ENCODE measurements at regions not wholly inside any gene's neighbourhood (a gene's known extent, or its start where the extent isn't known, plus 50 kb on each side); places are given as distances from the start of the nearest gene placed in this dataset.
"Not testable (repeated sequence)": the region's sequence is repeated elsewhere in the genome, so short reads cannot be mapped to it uniquely, and the experiment has no call there.

DNA sequence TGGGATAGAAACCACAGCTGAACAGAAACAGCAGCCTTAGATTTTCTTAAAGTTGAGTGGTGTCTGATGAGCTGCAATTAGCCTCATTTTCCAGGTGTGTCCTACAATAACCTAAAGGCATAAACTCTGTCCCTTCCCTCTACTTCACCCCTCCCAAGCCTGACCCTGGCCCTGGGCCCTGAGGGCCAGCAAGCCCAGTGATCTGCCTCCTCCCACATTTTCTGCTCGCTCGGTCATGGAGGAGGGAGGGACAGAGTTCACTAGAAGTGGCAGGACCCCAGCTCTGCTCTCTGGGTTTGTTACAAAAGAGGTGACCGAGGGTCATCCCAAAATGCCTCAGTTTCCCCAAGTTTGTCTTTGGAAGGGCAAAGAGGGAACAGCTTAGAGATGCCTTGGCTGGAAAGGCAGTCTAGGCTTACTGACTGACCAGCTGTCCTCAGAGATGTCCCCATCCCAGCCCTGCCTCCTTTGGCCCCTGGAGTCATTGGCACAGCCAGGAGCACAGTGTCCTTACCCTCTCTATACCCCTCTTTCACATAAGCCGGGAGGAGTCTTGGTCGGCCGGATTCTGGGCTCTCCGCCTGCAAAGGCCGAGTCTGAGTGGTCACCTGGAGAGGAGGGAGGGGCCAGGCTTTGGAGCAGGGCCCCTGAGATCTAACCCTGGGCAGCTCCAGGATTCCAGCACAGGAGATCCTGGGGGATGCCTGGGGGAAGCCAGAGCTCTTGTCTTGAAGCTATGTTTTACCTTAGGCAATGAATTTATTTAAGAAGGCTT, 172.7 kb downstream of the PTPRU start:
- Mint-ChIP-seq H3K27me3 (ENCODE audit: low read depth) (peaks cover 27% of the 10 kb centered on the region), H3K36me3 (ENCODE audit: low read depth) (no peaks in the 10 kb centered on the region), H3K9me3 (ENCODE audit: low read depth) (peaks cover 3% of the 10 kb centered on the region), H3K27ac (ENCODE audit: unreplicated experiment) (no peak overlapping the region), H3K4me3 (ENCODE audit: unreplicated experiment) (no peak overlapping the region), H3K4me1 (ENCODE audit: low read depth) (no peaks in the 10 kb centered on the region)
- no peak for DNase-seq (ENCODE audit: low spot score)
- TF ChIP-seq CTCF (IDR thresholded peaks at IDR 0.05), result no peak

DNA sequence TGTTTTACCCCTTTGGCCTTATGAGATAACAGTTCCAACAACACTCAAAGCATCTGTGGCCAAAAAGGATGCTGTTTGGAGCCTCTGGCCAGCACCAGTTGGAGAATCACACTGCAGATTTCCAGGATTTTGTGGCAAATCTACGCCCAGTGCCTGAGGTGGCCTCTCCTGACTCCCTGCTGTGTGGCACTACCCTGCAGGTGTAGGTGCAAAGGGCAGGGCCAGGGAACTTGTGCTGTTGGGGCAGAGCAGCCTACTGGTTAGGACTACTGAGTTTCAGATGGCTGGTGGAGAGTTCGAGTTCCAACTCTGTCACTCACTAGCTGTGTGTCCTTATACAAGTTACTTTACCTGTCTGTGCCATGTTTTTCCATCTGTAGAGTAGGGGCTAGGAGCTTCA, 170.5 kb downstream of the PTPRU start:
- H3K9me3 Mint-ChIP-seq (ENCODE audit: low read depth), result peaks cover 3% of the 10 kb centered on the region
- H3K36me3 Mint-ChIP-seq (ENCODE audit: low read depth), result no peaks in the 10 kb centered on the region
- no peak for DNase-seq (ENCODE audit: low spot score)
- TF ChIP-seq CTCF (IDR thresholded peaks at IDR 0.05), result no peak
- H3K27me3 Mint-ChIP-seq (ENCODE audit: low read depth), result peaks cover 35% of the 10 kb centered on the region
- no peaks in the 10 kb centered on the region for H3K4me1 Mint-ChIP-seq (ENCODE audit: low read depth)
- no peak overlapping the region for H3K4me3 Mint-ChIP-seq (ENCODE audit: unreplicated experiment)
- H3K27ac Mint-ChIP-seq (ENCODE audit: unreplicated experiment), result no peak overlapping the region

DNA sequence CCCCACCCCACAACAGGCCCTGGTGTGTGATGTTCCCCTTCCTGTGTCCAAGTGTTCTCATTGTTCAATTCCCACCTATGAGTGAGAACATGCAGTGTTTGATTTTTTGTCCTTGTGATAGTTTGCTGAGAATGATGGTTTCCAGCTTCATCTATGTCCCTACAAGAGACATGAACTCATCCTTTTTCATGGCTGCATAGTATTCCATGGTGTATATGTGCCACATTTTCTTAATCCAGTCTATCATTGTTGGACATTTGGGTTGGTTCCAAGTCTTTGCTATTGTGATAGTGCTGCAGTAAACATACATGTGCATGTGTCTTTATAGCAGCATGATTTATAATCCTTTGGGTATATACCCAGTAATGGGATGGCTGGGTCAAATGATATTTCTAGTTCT, 163.9 kb downstream of the PTPRU start:
- DNase-seq (ENCODE audit: low spot score); H3K36me3 Mint-ChIP-seq (ENCODE audit: low read depth); H3K4me3 Mint-ChIP-seq (ENCODE audit: unreplicated experiment); H3K27ac Mint-ChIP-seq (ENCODE audit: unreplicated experiment); H3K4me1 Mint-ChIP-seq (ENCODE audit: low read depth): not testable (repeated sequence)
- H3K9me3 Mint-ChIP-seq (ENCODE audit: low read depth), result peaks cover 15% of the 10 kb centered on the region
- peaks cover 22% of the 10 kb centered on the region for H3K27me3 Mint-ChIP-seq (ENCODE audit: low read depth)

DNA sequence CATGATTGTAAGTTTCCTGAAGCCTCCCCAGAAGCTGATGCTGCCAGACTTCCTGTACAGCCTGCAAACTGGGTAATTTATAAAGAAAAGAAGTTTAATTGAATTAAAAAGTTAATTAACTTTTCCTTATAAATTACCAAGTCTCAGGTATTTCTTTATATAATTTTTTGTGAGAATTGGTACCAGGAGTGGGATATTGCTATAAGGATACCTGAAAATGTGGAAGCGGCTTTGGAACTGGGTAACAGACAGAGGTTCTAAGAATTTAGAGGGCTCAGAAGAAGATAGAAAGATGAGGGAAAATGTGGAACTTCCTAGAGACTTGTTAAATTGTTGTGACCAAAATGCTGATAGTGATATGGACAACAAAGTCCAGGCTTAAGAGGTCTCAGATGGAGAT, 163.1 kb downstream of the PTPRU start:
- no peak overlapping the region for H3K4me3 Mint-ChIP-seq (ENCODE audit: unreplicated experiment)
- H3K36me3 Mint-ChIP-seq (ENCODE audit: low read depth), result no peaks in the 10 kb centered on the region
- H3K4me1 Mint-ChIP-seq (ENCODE audit: low read depth), result no peaks in the 10 kb centered on the region
- no peak for TF ChIP-seq CTCF (IDR thresholded peaks at IDR 0.05)
- DNase-seq (ENCODE audit: low spot score), result no peak
- H3K27ac Mint-ChIP-seq (ENCODE audit: unreplicated experiment), result no peak overlapping the region
- peaks cover 12% of the 10 kb centered on the region for H3K9me3 Mint-ChIP-seq (ENCODE audit: low read depth)
- H3K27me3 Mint-ChIP-seq (ENCODE audit: low read depth), result peaks cover 22% of the 10 kb centered on the region

DNA sequence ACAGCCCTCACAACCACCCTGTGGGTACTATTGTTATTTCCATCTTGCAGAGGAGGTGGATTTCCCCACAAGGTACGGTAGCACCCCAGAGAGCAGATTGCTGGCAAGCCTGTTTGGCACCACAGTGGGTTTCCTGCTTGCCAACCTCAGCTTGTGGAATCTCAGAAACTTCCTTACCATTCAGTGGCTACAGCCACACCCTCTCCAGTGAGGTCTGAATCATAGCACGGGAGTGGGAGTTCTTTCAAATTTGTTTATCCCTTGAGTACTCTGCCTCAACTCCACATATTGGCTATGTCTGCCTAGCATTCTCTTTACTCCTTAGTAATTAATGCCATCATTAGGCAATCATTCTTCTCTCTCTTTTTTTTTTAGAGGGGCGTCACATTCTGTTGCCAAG, 162.1 kb downstream of the PTPRU start:
- Mint-ChIP-seq H3K27me3 (ENCODE audit: low read depth) (peaks cover 19% of the 10 kb centered on the region), H3K9me3 (ENCODE audit: low read depth) (peaks cover 12% of the 10 kb centered on the region), H3K36me3 (ENCODE audit: low read depth) (no peaks in the 10 kb centered on the region), H3K27ac (ENCODE audit: unreplicated experiment) (no peak overlapping the region), H3K4me1 (ENCODE audit: low read depth) (no peaks in the 10 kb centered on the region), H3K4me3 (ENCODE audit: unreplicated experiment) (no peak overlapping the region)
- no peak for TF ChIP-seq CTCF (IDR thresholded peaks at IDR 0.05)
- no peak for DNase-seq (ENCODE audit: low spot score)

GRCh38 chr1:29397981-29398380, 161.7 kb downstream of the PTPRU start:
- Mint-ChIP-seq H3K27me3 (ENCODE audit: low read depth) (peaks cover 18% of the 10 kb centered on the region), H3K9me3 (ENCODE audit: low read depth) (peaks cover 12% of the 10 kb centered on the region), H3K4me3 (ENCODE audit: unreplicated experiment) (no peak overlapping the region), H3K36me3 (ENCODE audit: low read depth) (no peaks in the 10 kb centered on the region), H3K27ac (ENCODE audit: unreplicated experiment) (no peak overlapping the region), H3K4me1 (ENCODE audit: low read depth) (no peaks in the 10 kb centered on the region)
- no peak for DNase-seq (ENCODE audit: low spot score)
- TF ChIP-seq CTCF (IDR thresholded peaks at IDR 0.05), result no peak
